GM19238 (cell line): ENCODE measurements at regions not wholly inside any gene's neighbourhood (a gene's known extent, or its start where the extent isn't known, plus 50 kb on each side); places are given as distances from the start of the nearest gene placed in this dataset.
"Not testable (repeated sequence)": the region's sequence is repeated elsewhere in the genome, so short reads cannot be mapped to it uniquely, and the experiment has no call there.

Experiments used
- DNase-seq: peaks from one replicate; pipeline ENCODE4 v3.0.0; 2011; ENCODE audit warnings: low spot score; ENCODE audit not compliant: insufficient read length

DNA sequence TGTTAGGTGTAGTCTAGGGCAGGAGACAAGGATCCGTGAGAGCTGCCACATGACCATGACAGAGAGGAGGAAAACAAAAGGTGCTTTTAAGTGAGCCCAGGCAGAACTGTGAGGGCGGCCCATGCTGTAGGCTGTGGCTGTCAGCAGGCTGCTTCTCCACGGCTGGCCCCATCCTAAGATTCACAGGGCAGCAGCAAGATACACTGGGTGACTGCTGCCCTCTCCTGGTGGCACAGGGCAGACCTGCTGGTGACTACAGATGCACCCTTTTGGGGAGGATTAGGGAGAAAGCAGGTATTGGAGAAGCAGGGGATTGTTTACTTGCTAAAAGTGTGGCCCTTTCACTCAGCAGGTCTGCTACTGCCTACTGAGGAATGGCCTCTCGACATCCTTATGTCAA, 112.2 kb upstream of the CCZ1B start:
- DNase-seq = not testable (repeated sequence)

DNA sequence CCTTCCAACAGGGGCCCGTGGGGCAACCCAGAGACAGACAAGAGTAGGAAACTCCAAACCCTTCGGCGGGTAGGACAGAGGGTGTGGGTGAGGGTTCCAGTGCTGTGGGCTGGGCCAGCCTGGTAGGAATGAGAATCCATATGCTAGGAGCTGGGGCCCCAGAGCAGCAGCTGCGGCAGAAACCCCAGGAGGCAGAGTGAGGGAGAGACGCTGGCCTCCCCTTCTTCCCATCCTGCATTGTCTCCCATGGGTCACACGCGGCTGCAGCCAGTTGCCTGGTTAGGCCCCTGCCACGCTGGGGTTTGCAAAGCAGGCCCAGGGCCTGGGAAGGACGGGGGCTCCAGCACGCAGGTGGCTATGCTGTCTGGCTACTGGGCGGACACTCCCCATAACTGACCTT, 113.1 kb upstream of the CCZ1B start:
- DNase-seq = not testable (repeated sequence)

DNA sequence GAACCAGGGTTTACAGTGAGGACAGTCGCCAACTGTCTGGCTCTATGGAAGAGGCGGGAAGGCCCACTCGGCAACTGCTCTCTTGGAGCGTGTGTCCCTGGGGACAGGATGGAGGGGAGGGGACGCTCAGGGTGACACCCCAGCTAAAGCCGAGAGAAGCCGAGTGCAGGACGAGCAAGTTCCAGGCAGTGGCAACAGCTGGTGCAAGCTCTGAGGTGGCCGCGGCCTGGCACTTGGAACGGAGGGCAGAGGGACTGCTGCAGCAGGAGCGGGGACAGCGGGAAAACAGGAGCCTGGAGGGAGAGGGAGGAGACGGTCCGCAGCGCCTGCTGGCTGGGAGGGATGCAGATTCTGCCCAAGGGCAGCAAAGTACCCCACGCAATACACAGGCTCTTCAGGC, 113.8 kb upstream of the CCZ1B start:
- DNase-seq = not testable (repeated sequence)

DNA sequence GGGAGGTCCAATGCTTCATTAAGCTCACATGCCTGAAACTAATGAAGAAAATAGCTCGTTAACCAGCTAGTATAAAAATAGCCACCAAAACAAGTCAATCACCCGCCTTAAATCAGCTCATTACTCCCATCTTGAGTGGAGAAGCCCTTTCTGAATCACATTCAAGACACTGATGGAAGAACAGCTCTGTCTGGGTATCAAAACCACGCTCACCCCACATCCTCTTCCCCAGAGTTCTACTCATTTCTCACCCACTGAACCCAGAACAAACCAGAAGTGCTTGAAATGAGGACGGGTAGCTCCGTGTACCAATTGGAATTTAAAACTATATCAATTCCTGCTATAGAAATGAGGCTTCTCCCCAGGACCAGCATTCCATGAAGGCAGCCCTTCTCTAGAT, 120.8 kb upstream of the CCZ1B start:
- DNase-seq = not testable (repeated sequence)

DNA sequence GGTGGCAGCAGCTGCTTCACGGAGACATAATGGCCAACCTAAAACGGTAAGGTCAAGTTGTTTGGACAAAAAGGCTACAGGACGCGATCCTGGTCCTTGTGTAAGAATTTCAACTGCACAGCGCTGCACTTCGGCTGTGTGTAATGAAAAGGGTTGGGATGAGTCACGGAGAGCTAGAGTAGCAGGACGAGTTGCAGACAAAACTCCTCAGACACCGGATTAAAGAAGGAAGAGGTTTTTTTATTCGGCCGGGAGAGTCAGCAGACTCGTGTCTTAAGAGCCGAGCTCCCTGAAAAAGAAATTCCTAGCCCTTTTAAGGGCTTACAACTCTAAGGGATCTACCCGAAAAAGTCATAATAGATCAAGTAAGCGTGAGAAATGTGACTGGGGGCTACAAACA, 124.2 kb upstream of the CCZ1B start:
- not testable (repeated sequence) for DNase-seq

DNA sequence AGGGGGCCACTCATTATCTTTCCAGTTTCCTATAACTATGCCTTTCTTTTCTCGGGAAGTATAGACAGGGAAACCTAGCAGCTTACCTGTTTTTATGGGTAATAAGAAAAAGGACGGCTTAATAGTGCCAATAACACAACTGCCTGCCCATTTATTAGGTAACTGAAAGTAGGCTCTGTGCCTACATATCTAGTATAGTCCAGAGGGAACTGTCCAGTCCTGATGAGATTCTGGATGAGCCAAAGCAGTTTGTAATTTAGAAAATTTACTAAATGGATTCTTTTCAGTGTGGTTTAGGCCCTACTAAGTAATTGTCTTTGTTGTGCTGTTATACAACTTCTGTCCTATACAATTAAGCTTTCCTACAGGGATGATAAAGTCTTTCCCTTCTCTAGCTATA, 125.5 kb upstream of the CCZ1B start:
- DNase-seq = not testable (repeated sequence)

DNA sequence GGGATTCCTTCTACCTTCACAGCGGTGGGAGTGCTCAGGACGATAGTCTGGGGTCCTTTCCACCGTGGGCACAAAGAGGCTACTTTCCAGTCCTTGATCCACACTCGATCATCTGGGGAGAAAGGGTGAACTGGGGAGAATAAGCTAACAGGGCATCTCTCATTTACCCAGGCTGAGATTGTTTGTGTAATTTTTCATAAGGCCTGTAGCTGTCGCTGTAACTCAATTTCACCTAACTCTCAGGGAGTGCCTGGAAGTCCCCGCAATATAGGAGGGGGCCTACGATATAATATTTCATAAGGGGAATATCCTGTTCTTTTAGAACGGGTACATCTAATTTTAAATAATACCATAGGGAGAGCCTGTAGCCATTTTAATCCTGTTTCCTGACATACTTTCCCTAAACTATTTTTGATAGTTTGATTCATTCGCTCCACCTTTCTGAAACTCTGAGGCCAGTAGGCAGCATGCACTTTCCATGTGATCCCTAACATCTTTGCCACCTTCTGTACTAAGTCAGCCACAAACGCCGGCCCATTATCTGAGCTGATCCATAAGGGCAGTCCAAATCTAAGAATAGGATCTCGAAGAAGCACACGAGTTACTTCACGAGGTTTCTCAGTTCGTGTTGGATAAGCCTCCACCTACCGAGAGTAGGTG, 127.2 kb upstream of the CCZ1B start:
- DNase-seq = not testable (repeated sequence)

DNA sequence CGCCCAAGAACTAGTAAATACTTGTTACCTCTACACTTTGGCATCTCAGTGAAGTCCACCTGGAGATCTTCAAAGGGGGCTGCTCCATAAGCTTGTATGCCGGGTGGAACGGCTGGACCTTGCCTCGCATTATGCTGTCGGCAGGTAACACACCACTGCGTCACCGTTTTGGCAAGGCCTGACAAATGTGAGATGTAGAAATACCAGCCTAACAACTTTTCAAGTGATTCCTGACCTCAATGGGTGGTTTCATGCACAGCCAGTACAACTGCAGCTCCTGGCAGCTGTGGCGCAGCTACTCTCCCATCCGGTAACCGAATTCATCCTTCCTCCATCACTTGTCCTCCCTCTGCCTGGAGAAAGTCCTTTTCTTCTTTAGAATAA, 127.7 kb upstream of the CCZ1B start:
- not testable (repeated sequence) for DNase-seq

DNA sequence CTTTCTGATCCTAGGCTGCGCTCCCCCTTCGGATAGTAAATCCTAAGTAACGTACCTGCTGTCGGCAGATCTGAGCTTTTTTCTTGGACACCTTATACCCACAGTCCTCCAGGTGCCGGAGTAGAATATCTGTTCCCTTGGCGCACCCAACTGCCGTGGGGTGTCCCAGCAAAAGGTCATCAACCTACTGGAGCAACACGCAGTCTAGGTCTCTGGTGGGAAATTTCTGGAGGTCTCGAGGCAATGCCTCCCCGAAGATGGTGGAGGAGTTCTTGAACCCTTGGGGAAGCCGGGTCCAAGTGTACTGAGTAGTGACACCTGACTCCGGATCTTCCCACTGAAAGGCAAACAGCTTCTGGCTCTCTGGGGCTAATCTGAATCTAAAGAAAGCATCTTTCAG, 129.3 kb upstream of the CCZ1B start:
- DNase-seq = not testable (repeated sequence)

DNA sequence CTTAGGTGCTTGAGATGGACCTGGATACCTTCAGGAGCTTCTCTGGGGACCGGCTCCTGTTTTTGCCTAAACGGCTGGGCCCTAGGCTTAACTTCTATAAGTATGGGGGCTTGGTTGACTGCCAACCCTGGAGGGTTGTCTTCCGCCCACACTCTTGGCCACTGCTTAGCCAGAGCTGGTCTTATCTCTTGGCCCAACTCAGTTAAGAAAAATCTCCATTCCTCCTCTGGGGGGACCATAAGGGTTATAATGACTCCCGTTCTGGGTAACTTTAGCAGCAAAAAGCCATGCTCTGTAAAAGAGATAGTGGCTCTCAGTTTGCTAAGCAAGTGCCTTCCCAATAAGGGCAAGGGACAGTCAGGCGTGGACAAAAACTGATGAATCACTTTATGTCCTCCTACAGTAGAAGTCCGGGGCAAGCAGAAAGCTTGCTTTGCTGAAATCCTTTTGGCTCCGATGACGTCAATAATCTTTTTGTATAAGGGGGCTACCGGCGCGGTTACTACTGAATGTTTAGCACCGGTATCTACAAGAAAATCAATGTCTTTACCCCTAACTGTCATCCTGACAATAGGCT, 130.0 kb upstream of the CCZ1B start:
- DNase-seq = not testable (repeated sequence)

DNA sequence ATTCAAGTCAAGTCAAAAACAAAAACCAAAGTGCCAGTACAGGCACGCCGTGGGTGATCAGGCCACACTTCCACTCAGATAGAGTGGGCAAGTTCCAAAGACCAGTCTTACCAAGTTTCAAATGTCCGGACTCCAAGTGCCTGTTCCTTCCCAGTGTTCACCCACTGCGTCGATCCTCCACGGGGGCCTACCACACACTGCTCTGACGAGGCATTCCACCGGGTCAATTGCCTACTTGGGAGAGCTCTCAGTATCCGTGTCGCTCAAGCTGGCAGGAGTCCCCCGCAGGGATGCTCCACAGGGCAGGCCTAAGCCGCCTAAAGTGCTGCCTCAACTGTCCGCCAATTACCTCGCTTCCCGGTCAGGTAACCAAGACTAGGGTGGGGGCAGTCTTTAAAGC, 132.3 kb upstream of the CCZ1B start:
- not testable (repeated sequence) for DNase-seq

DNA sequence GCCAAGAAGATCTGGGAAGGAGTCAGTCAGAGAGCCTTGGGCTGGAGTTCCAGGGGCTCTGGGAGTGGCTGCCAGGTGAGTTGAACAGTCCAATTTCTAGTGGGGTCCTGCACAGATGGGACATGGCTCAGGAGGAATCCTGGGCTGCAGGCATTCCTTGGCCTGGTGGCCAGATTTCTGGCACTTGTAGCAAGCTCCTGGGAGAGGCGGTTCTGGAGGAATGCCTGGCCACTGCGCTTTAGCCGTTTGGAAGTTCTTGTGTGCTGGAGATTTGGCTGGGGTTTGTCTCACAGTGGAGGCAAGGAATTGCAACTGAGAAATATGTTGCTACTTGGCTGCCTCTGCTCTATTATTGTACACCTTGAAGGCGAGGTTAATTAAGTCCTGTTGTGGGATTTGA, 133.9 kb upstream of the CCZ1B start:
- not testable (repeated sequence) for DNase-seq

DNA sequence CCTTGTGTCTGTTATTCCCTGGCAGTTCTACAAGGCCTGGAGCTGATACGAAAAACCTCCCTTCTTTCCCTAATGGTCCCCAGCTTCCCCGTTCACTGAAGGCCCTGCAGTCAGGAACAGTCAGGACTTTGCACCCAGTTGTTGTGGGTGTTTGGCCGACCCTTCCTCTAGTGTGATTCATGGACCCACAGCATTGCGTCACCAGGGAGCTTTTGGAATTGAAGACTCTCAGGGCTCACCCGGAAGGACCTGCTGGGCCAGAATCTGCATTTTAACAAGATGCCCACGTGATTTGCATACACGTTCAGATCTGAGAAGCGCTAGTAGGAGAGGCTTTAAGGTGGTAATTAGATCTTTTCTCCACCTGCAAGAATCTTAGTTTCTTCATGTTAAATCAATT, 136.8 kb upstream of the CCZ1B start:
- DNase-seq = not testable (repeated sequence)

DNA sequence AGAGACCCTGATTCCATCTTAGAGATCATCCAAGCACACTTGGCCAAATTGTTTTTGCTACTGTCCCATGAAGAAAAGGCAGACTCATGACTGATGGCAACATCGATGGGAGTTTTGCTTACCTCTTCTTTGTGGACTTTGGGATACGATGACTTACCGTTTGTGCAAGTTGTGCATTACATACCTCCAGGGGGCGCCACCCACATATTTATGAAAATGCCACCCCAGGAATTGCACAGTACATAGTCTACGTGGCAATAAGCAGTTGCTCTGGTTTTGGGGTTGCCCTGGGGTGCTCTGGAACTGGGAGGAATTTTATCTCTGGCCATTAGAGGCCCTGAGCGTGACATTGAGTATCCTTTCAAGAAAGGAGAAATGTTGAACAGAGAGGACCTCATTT, 139.0 kb upstream of the CCZ1B start:
- not testable (repeated sequence) for DNase-seq

DNA sequence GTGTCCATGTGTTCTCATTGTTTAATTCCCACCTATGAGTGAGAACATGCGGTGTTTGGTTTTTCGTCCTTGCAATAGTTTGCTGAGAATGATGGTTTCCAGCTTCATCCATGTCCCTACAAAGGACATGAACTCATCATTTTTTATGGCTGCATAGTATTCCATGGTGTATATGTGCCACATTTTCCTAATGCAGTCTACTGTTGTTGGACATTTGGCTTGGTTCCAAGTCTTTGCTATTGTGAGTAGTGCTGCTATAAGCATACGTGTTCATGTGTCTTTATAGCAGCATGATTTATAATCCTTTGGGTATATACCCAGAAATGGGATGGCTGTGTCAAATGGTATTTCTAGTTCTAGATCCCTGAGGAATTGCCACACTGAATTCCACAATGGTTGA, 144.1 kb upstream of the CCZ1B start:
- not testable (repeated sequence) for DNase-seq

DNA sequence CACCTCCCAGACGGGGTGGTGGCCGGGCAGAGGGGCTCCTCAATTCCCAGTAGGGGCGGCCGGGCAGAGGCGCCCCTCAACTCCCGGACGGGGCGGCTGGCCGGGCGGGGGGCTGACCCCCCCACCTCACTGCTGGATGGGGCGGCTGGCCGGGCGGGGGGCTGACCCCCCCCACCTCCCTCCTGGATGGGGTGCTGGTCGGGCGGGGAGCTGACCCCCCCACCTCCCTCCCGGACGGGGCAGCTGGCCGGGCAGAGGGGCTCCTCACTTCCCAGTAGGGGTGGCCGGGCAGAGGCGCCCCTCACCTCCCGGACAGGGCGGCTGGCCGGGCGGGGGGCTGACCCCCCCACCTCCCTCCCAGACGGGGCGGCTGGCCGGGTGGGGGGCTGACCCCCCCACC, 148.8 kb upstream of the CCZ1B start:
- not testable (repeated sequence) for DNase-seq

DNA sequence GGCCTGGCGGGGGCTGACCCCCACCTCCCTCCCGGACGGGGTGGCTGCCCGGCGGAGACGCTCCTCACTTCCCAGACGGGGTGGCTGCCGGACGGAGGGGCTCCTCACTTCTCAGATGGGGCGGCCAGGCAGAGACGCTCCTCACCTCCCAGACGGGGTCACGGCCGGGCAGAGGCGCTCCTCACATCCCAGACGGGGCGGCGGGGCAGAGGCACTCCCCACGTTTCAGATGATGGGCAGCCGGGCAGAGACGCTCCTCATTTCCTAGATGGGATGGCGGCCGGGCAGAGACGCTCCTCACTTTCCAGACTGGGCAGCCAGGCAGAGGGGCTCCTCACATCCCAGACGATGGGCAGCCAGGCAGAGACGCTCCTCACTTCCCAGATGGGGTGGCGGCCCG, 149.3 kb upstream of the CCZ1B start:
- not testable (repeated sequence) for DNase-seq

DNA sequence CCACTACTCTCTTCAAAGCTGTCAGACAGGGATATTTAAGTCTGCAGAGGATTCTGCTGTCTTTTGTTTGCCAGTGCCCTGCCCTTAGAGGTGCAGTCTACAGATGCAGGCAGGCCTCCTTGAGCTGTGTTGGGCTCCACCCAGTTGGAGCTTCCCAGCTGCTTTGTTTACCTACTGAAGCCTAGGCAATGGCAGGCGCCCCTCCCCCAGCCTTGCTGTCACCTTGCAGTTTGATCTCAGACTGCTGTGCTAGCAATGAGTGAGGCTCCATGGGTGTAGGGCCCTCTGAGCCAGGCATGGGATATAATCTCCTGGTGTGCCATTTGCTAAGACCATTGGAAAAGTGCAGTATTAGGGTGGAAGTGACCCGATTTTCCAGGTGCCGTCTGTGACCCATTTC, 151.3 kb upstream of the CCZ1B start:
- not testable (repeated sequence) for DNase-seq

DNA sequence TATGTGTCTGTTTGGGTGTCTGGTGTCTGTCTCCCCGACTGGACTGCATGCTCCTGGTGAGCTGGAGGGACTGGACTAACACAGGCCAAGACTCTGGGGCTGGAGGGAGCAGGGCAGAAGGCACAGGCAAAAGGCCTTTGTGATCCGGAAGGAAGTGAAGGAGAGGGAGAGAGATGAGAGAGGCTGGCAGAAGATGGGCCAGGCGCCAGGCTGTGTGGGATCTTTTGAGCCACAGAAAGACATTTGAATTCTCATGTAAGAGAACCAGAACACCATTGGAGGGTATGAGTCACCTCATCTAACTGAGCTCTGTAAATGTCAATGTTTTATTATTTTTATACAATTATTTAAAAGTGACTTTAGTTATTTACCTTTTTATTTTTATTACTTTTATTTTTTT, 152.3 kb upstream of the CCZ1B start:
- not testable (repeated sequence) for DNase-seq

DNA sequence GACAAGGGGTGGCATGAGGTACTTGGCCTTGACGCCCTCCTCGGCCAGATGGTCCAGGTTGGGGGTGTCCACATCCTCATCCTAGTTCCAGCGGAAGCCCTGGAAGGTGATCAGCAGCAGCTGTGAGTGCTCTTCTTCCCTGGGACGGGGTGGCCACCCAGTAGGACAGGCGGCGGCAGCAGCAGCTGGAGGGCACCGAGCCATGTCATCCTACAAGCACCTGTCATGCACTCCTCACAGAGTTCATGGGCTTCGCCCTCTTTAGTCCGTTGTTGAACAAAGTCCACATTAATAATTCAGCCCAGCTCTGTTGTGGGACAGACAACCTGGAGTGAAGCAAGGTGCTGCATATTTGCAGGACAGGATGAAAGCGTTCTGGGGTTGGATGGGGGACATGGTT, 153.4 kb upstream of the CCZ1B start:
- not testable (repeated sequence) for DNase-seq

DNA sequence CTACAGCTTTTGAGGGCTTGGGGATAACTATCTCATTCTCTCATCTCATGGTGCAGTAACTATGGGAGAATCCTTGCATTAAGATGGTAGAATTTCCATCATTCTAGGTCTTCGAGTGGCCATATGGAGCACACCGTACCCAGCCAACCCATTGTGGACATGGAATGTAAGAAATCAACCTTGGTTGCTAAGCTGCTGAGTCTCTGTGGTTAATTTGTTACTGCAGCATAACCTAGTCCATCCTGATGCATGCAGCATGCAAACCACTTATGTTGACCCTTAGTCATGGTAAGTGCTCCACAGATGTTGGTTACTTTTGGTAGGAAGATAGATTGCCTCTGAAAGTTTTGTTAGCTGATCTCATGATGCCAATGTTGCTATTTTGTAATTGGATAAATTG, 156.3 kb upstream of the CCZ1B start:
- not testable (repeated sequence) for DNase-seq

DNA sequence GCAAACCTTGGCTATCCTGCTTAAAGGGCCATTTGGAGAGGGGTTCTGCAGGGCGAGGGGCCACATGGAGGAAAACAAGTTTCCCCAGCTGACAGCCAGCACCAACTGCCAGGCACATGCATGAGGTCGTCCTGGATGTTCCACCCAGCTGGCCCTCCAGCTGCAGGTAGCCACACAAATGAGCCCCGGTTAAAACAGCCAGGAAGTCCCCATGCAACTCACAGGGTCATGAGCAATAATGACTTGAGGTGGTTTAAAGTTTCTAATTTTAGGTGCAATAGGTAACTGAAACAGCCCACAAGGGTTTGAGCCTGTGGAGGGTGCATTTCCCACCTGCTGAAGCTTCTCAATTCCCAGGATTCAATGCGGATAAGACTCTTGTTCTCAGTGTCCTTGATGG, 160.8 kb upstream of the CCZ1B start:
- DNase-seq = not testable (repeated sequence)

DNA sequence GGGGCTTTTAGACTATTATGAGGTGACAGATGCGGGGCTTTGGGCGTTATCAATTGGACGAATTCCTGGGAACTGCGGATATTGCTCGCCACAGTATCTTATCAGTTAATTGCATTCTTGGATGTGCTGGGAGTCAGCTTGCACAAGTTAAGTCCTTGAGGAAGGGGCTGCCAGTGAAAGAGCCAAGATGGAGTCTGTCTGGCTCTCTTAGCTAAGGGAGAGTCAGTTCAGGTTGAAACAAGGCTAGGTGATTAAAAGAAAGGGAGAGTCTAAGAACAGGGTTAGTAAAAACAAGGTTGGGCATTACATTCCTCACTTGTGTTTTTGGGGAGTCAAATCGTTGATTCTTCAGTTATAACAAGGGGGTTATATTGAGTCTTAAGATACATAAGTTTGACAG, 162.5 kb upstream of the CCZ1B start:
- DNase-seq = not testable (repeated sequence)
